GM12873 (cell line): ENCODE measurements at regions not wholly inside any gene's neighbourhood (a gene's known extent, or its start where the extent isn't known, plus 50 kb on each side); places are given as distances from the start of the nearest gene placed in this dataset.

Source experiments
- CTCF ChIP-seq: IDR thresholded peaks from 2 replicates; pipeline ENCODE4 v1.5.1; 2012; ENCODE audit warnings: low read depth, mild to moderate bottlenecking, moderate library complexity, low read length, control low read depth; ENCODE audit not compliant: insufficient read depth; ENCODE audit errors: missing control alignments

GRCh38 chr3:79886204-79886603, 118.4 kb upstream of the ROBO1 start:
- no peak for TF ChIP-seq CTCF

- no peak for TF ChIP-seq CTCF
Measured at GRCh38 chr3:79885407-79885806, 117.6 kb upstream of the ROBO1 start.

GRCh38 chr3:79884354-79884753, 116.6 kb upstream of the ROBO1 start:
- no peak for TF ChIP-seq CTCF

GRCh38 chr3:79881431-79881830, 113.6 kb upstream of the ROBO1 start:
- TF ChIP-seq CTCF, result no peak

GRCh38 chr3:79878708-79879107, 110.9 kb upstream of the ROBO1 start:
- no peak for TF ChIP-seq CTCF

- TF ChIP-seq CTCF, result no peak
Measured at GRCh38 chr3:79874646-79875045, 106.8 kb upstream of the ROBO1 start.

- TF ChIP-seq CTCF, result no peak
Measured at GRCh38 chr3:79872483-79872882, 104.7 kb upstream of the ROBO1 start.
